AG09309 (cell line): ENCODE measurements at regions not wholly inside any gene's neighbourhood (a gene's known extent, or its start where the extent isn't known, plus 50 kb on each side); places are given as distances from the start of the nearest gene placed in this dataset.

Experiments
- DNase-seq: peaks from one replicate; pipeline ENCODE4 v3.0.0-alpha.2; 2010; ENCODE audit warnings: low read depth
- H3K4me3 ChIP-seq: 2 replicates; pipeline ENCODE4 v1.5.1; 2011; ENCODE audit warnings: mild to moderate bottlenecking, low read depth, low read length, moderate library complexity; ENCODE audit not compliant: control insufficient read depth
- CTCF ChIP-seq: IDR thresholded peaks from 2 replicates; pipeline ENCODE4 v1.5.1; 2011; ENCODE audit warnings: mild to moderate bottlenecking, low read depth, low read length, inconsistent platforms; ENCODE audit not compliant: insufficient read depth, control insufficient read depth; ENCODE audit errors: missing control alignments

- no peak overlapping the region for H3K4me3 ChIP-seq
- DNase-seq, result no peak
- no peak for TF ChIP-seq CTCF
Observed at GRCh38 chr7:46201961-46202360, 280.9 kb upstream of the IGFBP3 start.

GRCh38 chr7:46198701-46199100, 277.6 kb upstream of the IGFBP3 start:
- no peak for TF ChIP-seq CTCF
- DNase-seq, result no peak
- H3K4me3 ChIP-seq, result no peak overlapping the region

- no peak for DNase-seq
- no peak overlapping the region for H3K4me3 ChIP-seq
- TF ChIP-seq CTCF, result no peak
Observed at GRCh38 chr7:46197785-46198540, 276.9 kb upstream of the IGFBP3 start.

GRCh38 chr7:46195934-46196333, 274.9 kb upstream of the IGFBP3 start:
- no peak overlapping the region for H3K4me3 ChIP-seq
- DNase-seq, result no peak
- no peak for TF ChIP-seq CTCF

- DNase-seq, result no peak
- no peak overlapping the region for H3K4me3 ChIP-seq
- no peak for TF ChIP-seq CTCF
Observed at GRCh38 chr7:46192271-46192670, 271.2 kb upstream of the IGFBP3 start.

GRCh38 chr7:46191776-46192175, 270.7 kb upstream of the IGFBP3 start:
- TF ChIP-seq CTCF, result no peak
- peak; percentile 44 for DNase-seq
- no peak overlapping the region for H3K4me3 ChIP-seq
